ENCODE measurements at regions not wholly inside any gene's neighbourhood (a gene's known extent, or its start where the extent isn't known, plus 50 kb on each side); places are given as distances from the start of the nearest gene placed in this dataset.

GRCh38 chr7:138248609-138249008 is 172.3 kb downstream of the AKR1D1 start:
- TF ChIP-seq CTCF (IDR thresholded peaks at IDR 0.05) (no peak), POLR2A (IDR thresholded peaks at IDR 0.05) (no peak)
